Stimulated activated CD4-positive, alpha-beta T cell treated with anti-CD3 and anti-CD28 coated beads, TNF-alpha, amount 100 ng/mL, for 1 hour (primary cell): ENCODE measurements at regions not wholly inside any gene's neighbourhood (a gene's known extent, or its start where the extent isn't known, plus 50 kb on each side); places are given as distances from the start of the nearest gene placed in this dataset.

Experiments
- DNase-seq, 3 donors: peaks; one replicate each; pipeline ENCODE4 v3.0.0-alpha.2; 2020; ENCODE audit warnings: low read depth in 3 of 3, low spot score in 1 of 3

DNA sequence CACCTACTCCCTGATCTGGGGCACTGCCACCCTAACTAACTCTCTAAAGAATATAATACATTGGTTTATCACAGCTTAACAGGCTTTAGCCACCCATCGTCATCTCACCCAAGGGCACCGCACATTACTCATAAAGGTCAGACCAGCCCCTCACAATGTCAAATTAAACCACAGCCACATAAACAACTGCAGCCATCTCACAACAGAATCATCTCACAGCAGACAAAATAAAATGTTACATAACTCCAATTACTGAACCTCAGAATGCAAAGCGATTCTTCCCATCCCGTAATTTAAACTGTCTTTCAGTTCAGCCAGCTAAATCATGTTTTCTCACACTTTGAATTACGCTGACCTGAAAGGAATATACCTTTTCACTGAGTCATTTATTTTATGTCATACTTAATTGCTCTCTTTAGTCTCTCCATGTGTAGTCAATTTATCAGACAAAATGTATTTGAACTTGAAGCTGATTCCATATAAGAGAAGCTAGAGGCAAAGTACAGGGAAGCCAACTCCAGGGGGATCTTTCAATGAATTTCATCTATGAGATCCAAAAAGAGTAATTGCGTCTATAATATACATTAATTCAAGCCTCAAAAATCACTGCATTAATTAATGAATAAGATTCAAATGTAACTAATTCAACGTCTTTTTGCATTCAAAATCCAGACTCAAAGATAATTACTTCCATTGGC lies 96.9 kb upstream of the NEBL start:
- no peak for DNase-seq

GRCh38 chr10:20993389-20993788 lies 96.3 kb upstream of the NEBL start:
- DNase-seq: no peak

GRCh38 chr10:20991526-20991925 lies 94.4 kb upstream of the NEBL start:
- DNase-seq: no peak

DNA sequence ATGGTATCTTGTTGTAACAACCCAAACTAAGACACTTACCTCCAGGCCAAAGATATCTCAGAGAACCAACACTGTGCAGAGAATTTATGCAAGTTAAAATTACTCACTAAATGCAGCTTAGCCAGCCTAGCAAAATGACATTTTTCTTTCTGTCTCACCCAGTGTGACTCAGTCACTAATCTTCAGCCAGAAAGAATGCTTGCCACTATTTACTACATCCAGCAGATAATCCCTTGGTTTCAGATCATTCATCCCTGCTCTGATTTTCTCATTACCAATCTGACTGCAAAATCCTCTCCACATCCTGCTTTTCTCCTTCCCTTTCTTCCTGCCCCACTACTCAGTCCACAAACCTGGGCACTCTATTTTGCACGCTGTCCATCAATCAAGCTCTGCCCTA lies 93.5 kb upstream of the NEBL start:
- DNase-seq: no peak

DNA sequence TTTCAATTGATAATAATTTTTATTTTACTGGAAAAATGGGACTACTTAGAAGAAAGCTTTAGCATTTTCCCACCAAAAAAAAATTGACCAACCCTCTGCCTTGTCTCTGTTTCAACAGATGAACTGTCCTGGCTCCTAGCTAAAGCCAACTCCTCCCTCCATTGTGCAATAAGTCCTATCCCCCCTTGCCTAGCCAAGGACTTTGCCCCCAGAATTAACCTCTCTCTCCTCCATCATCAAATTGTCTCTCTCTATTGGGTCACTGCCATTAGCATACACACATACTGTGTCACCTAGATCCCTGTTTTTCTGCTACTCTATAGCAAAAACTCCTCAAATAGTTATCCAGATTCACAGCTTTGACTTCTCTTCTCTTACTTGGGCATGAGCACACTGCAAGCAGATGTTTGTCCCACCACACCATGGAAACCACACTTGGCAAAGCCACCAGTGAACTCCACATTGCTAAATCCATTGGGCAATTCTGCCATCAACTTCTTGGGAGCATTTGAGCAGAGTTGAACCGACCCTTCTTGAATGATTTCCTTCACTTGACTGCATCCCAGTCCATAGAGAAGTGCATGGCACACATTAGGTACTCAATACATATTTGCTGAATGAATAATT lies 91.4 kb upstream of the NEBL start:
- no peak for DNase-seq

- no peak for DNase-seq
Observed at GRCh38 chr10:20986049-20986448, 88.9 kb upstream of the NEBL start.

DNA sequence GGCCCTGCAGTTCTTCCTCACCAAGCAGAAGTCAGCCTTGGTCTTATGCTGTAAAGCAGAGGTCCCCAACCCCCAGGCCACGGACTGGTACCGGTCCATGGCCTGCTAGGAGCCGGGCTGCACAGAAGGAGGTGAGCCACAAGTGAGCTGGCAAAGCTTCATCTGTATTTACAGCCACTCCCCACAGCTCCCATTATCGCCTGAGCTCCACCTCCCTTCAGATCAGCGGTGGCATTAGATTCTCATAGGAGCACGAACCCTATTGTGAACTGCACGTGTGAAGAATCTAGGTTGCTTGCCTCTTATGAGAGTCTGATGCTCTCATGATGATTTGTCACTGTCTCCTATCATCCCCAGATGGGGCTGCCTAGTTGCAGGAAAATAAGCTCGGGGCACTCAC lies 87.6 kb upstream of the NEBL start:
- no peak for DNase-seq

- no peak for DNase-seq
Observed at GRCh38 chr10:20981419-20981953, 84.4 kb upstream of the NEBL start.

DNA sequence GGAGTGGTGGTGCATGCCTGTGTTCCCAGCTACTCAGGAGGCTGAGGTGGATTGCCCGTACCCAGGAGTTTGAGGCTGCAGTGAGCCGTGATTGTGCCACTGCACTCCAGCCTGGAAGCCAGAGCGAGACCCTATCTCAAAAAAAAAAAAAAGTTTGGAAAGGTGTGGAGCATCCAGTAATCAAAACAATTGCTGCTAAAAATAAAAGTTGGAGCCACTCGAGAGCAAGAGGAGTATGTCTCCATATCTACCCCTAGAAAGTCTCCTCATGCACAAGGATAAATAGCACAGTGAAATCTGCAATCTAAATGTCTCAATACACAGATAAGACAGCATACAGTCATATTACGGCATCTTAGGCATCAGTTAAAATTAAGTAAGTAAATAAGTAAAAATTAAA lies 81.5 kb upstream of the NEBL start:
- DNase-seq: no peak

DNA sequence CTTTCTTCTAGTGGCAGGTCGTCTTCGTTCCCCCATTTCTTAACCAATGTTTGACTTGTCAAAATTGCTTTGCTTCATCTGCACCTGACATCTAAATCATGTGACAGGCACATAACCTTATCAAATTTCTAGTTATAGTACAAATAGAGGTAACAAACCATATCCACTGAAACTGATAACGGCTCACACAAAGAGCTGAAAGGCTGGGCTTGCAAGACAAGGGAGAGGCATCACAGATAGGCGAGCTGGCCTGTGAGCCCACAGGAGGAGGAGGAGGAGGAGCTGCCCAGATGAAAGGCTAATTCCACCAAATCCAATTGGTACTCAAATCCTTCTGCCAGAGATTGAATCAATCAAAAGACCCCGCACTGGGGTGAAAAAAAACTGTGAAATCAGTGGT lies 80.2 kb upstream of the NEBL start:
- no peak for DNase-seq

GRCh38 chr10:20976891-20977290 lies 79.8 kb upstream of the NEBL start:
- no peak for DNase-seq

DNA sequence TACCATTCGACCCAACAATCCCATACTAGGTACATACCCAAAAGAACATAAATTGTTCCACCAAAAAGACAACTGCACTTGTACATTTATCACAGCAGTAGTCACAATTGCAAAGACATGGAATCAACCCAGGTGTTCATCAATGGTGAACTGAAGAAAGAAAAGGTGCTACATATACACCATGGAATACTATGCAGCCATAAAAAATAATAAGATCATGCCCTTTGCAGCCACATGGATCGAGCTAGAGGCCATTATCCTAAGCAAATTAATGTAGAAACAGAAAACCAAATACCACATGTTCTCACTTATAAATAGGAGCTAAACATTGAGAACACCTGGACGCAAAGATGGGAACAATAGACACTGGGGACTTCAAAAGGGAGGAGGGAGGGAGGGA lies 79.3 kb upstream of the NEBL start:
- DNase-seq: no peak

- DNase-seq: no peak
Observed at GRCh38 chr10:20975236-20975635, 78.1 kb upstream of the NEBL start.

GRCh38 chr10:20972925-20973324 lies 75.8 kb upstream of the NEBL start:
- no peak for DNase-seq

DNA sequence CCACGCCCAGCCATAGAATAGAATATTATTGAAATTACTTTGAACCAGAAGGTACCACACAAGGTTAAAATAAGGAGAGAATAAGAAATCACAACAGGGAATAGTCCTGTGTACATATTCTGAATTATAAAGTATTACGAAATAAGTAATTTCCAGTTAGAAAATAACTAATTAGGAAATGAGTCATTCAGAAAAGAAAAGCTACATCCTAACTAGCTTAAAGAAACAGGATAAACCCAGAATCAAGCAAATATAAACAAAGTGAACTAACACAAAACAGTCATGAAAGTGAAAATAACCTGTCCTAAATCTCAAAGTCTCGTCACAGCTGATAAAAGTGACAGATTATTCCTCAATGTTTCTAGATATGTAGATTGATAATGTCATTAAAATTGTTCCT lies 74.8 kb upstream of the NEBL start:
- DNase-seq: no peak

DNA sequence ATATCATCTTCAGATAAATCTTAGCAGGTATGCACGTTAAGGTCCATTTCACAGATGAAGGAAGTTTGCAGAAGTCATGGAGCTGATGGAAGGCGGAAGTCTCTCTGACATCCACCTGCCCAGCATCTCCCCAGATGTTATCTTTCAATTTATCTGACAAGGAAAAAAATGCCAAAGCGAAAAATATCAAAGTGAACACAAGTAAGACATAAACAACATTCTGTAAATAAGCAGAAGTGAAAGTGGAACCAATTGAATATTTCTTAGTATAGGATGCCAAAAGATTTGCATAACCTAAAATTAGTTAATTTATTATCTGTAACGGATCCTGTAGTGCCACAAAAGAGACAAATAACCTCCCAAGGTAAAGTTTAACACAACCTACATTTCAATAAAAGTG lies 73.6 kb upstream of the NEBL start:
- DNase-seq: no peak

- no peak for DNase-seq
Observed at GRCh38 chr10:20970044-20970443, 72.9 kb upstream of the NEBL start.

GRCh38 chr10:20966426-20966825 lies 69.3 kb upstream of the NEBL start:
- no peak for DNase-seq

DNA sequence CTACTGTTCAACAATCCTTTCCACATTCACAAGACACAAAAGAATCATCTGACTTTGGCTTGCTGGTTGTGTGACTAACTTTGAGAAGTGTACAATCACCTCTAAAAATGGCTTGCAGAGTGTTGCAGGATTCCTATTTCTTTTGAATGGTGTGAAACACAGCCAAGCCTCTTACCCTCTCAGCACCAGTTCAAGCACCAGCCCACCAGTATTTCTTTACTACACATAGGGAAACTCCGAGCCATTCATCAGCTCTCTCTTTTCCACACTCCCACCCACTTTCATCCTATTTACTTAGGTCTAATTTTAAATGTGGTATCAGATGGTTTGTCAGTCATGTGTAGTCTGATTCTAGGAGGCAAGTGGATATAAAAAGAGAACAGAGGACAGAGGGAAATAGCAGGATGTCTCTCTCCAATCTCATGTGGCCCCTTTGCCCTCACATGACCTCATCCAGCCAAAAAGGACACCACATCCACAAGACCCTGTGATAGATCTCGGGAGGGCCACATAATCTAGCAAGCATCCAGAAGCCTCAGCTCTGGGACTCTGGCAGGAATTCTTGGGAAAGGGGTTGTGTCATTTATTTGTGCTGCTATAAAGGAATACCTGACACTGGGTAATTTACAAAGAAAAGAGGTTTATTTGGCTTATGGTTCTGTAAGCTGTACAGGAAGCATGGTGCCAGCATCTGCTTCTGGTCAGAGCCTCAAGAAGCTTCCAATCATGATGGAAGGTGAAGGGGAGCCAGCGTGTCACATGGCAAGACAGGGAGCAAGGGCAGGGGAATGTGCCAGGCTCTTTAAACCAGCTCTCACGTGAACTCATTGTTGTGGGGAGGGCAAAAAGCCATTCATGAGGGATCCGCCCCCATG lies 66.8 kb upstream of the NEBL start:
- no peak for DNase-seq

GRCh38 chr10:20963056-20963455 lies 65.9 kb upstream of the NEBL start:
- no peak for DNase-seq

DNA sequence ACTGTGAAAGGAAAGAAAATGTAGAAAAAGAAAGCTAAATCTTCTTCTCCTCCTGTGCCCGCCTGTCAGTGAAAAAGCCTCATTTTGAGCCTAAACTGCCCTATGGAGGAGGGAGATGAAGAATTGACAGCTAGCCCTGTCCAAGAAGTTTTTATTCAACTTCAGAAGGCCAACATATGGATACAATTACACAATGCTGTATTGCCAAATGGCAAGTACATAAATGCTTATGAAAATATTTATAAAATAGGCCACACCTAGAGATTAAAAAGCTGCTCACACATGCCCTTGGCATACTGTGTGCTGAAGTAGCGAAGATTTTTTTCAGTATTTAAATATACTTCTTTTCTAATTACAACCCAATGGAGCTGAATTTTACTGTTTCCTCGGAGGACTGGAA lies 65.1 kb upstream of the NEBL start:
- no peak for DNase-seq

- no peak for DNase-seq
Observed at GRCh38 chr10:20959242-20959641, 62.1 kb upstream of the NEBL start.
